Endothelial cell of umbilical vein (primary cell): ENCODE measurements at regions not wholly inside any gene's neighbourhood (a gene's known extent, or its start where the extent isn't known, plus 50 kb on each side); places are given as distances from the start of the nearest gene placed in this dataset.
"Not testable (repeated sequence)": the region's sequence is repeated elsewhere in the genome, so short reads cannot be mapped to it uniquely, and the experiment has no call there.

Experiments used
- CTCF ChIP-seq, 2 donors: IDR thresholded peaks; 1 replicate in 1 of 2; 2 replicates in 1 of 2; pipeline ENCODE4 v1.5.1; 2011; ENCODE audit warnings: low read length in 2 of 2, mild to moderate bottlenecking in 2 of 2, moderate library complexity in 2 of 2, control low read depth in 1 of 2, inconsistent platforms in 1 of 2, low read depth in 1 of 2; ENCODE audit not compliant: insufficient read depth in 1 of 2; ENCODE audit errors: extremely low read depth in 1 of 2
- EZH2 ChIP-seq: IDR thresholded peaks from 2 replicates; pipeline ENCODE4 v1.6.1; 2012; ENCODE audit warnings: borderline replicate concordance, low read depth, mild to moderate bottlenecking, moderate library complexity, low read length, inconsistent platforms; ENCODE audit not compliant: severe bottlenecking
- GATA2 ChIP-seq: IDR thresholded peaks from 2 replicates; pipeline ENCODE4 v1.7.0; 2011; ENCODE audit warnings: low read depth, mild to moderate bottlenecking, moderate library complexity, mixed read lengths, low read length; ENCODE audit not compliant: insufficient read length, insufficient read depth
- JUN ChIP-seq: IDR thresholded peaks from 2 replicates; pipeline ENCODE4 v1.6.1; 2011; ENCODE audit warnings: borderline replicate concordance, low read depth; ENCODE audit not compliant: insufficient read length, insufficient read depth
- MAX ChIP-seq: IDR thresholded peaks from 2 replicates; pipeline ENCODE4 v1.6.1; 2011; ENCODE audit not compliant: insufficient read depth, insufficient read length
- MYC ChIP-seq: IDR thresholded peaks from one replicate; pipeline ENCODE4 v1.6.1; 2011; ENCODE audit warnings: mild to moderate bottlenecking, low read depth, low read length
- POLR2A ChIP-seq: IDR thresholded peaks from 2 replicates; pipeline ENCODE4 v1.6.1; 2012; ENCODE audit warnings: low read depth, mild to moderate bottlenecking, control low read depth, low read length
- POLR2AphosphoS5 ChIP-seq: IDR thresholded peaks from 2 replicates; pipeline ENCODE4 v1.6.1; 2012; ENCODE audit warnings: low read depth, mild to moderate bottlenecking, control low read depth, low read length, moderate library complexity; ENCODE audit not compliant: insufficient read depth

GRCh38 chr14:19132836-19133120 is 165.5 kb downstream of the POTEM start:
- not testable (repeated sequence) for TF ChIP-seq CTCF (IDR thresholded peaks at IDR 0.05; ENCODE audit: extremely low read depth in 1 of 2, insufficient read depth in 1 of 2, low read depth in 1 of 2, low read length in 2 of 2); GATA2; POLR2A; POLR2AphosphoS5; EZH2; JUN; MYC; MAX
